ENCODE measurements at regions not wholly inside any gene's neighbourhood (a gene's known extent, or its start where the extent isn't known, plus 50 kb on each side); places are given as distances from the start of the nearest gene placed in this dataset.

DNA sequence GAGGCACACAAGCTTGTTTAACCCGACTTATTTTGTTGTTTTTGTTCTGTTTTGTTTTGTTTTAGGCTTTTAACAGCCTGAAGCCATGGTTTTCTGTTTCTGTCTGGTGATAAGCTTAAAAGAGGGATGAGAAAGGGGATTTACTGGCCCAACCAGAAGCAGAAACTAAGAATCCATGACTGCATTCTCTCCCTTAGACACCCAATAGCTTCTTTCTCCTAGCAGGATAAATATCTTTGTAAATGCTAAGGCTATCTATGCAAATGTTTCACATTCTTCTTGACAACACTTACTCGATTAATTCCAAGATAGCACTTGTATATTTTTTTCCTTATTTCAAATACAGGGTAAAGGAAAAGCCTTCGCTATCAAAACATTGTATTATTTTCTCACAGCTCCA lies 53.7 kb upstream of the SMAD1 start:
- no peak for DNase-seq (ENCODE audit: low read depth)

DNA sequence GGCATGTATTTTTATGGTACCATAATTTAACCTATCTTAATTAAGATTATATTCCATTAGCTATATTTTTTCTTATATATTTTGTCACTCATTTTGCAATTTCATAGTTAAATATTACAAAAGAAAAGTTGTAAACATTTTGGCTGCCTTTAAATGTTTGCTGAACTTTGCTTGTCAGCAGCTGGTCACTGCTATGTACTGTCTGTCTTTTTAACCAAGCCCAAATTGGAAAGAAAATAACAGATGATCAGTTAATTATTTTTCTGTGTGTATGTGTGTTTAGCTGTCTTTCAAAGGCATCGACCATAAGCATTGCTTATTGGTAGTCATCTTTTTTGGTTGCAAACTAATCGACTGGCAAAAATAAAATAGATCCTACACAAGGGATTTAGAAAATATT lies 54.4 kb upstream of the SMAD1 start:
- no peak for DNase-seq (ENCODE audit: low read depth)

DNA sequence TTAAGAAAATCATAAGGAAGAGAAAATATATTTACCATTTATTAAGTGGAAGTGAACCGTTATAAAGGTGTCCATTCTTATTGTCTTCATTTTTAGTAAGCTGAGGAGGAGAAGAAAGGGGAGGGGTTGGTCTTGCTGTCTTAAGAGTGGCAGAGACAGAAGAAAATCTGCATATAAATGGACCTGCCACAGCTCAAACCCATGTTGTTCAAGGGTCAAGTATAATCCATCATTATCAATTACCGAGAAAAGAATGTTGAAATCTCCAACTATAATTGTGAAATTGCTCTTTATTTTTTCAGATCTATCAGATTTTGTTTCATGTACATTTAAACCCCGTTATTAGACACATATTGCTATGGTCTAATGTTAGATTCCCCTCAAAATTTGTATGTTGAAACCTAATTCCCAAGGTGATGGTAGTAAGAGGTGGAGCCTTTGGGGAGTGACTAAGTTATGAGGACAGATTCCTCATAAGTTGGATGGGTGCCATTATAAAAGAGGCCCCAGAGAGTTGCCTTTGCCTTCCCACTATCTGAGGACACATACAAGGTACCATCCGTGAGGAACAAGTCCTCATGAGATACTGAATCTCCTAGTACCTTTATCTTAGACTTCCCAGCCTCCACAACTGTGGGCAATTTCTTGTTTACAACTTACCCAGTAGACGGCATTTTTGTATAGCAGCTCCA lies 58.5 kb upstream of the SMAD1 start:
- peak; percentile 3 for DNase-seq (ENCODE audit: low read depth)

- DNase-seq (ENCODE audit: low read depth): no peak
Observed at GRCh38 chr4:145420595-145421214, 60.9 kb upstream of the SMAD1 start.

DNA sequence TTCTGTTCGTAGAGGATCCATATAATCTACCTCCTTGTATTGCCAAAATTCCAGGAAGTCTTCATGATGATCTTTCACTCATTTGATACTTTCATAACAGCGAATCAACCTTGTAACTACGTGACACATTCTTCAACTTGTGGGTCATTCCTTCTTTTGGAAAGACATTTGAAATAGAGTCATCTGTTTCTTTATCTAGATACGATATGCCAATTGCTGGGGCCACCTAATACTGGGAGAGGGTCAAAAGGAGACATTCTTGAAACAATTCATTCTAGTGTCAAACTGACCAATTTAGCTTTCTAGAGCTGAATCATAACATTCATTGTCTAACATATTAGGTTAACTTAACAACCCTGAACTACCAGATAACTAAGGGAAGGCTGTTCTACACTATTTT lies 62.9 kb upstream of the SMAD1 start:
- no peak for DNase-seq (ENCODE audit: low read depth)

- no peak for DNase-seq (ENCODE audit: low read depth)
Observed at GRCh38 chr4:145417348-145418130, 64.1 kb upstream of the SMAD1 start.

DNA sequence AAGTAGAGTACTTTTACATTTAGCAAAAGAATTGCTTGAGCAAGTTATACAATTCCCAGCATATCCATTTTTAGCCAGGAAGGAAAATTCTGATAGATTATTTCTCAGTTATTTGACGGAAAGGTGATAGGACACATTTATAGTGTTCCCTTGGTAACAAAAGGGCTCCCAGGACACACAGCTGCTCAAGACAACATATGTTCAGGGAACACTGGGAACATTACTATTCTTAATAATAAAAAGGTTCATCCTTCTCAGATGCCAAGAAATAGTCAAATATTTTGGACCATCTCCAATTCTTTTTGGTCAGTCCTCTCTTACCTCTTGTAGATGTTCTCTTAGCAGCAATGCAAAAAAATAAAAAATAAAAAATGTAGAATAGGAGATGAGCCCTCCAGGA lies 66.8 kb upstream of the SMAD1 start:
- DNase-seq (ENCODE audit: low read depth): no peak

GRCh38 chr4:145414226-145414625 lies 67.4 kb upstream of the SMAD1 start:
- DNase-seq (ENCODE audit: low read depth): no peak

GRCh38 chr4:145406970-145407369 lies 74.7 kb upstream of the SMAD1 start:
- no peak for DNase-seq (ENCODE audit: low read depth)

DNA sequence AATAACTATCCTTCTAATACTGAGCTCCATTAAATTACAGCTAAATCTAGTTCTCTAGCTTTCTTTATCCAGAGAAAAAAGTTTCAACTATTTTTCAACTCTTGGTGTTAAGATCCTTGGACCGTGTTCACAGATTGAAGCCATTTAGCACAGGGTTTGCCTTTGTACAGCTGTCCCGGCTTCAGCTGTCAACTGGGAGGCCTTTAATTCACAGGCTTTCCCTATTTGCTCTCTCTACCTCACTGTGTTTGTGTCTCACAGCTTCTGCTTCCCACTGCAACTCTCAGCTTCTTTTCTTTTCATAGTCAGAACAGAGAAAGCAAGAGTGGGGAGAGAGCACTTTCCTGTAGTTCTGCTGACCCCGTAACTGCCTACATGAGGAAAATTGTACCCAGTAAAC lies 76.9 kb upstream of the SMAD1 start:
- DNase-seq (ENCODE audit: low read depth): no peak

DNA sequence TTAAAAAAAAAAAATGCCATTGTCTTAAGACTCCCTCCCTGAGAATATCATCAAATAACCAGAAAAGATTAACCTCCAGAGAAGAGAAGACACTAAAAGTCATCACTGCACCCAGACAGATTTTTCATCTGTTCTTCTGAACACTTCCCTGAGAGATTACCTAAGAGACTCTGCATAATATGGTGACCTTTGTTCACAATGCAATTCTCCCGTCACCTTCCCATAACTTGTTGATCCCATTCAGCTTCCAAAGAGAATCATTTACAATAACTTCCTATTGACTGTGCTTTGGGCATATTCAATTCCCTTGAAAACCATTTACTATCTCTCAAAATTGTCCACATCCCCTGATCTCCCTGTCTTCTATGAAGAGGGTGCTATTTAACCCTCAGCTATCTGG lies 85.1 kb upstream of the SMAD1 start:
- no peak for DNase-seq (ENCODE audit: low read depth)

DNA sequence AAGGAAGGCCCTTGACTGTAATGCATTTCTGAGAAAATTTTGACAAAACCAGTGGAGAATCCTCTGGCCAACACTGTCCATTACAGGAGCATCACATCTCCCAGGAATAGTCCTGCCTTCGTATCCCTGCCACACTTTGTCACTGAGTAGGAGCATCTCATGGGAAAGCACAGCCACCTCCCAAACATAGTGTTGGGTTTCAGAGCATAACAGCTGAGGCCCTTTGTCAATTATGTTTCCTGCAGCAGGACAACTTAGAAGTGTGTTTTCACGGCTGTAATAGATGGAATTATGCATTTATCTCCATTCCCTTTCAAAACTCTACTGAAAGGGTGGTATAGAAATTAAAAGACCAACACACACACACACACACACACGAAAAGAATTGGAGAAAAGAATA lies 91.1 kb upstream of the SMAD1 start:
- DNase-seq (ENCODE audit: low read depth): no peak

GRCh38 chr4:145389550-145389949 lies 92.1 kb upstream of the SMAD1 start:
- DNase-seq (ENCODE audit: low read depth): no peak

DNA sequence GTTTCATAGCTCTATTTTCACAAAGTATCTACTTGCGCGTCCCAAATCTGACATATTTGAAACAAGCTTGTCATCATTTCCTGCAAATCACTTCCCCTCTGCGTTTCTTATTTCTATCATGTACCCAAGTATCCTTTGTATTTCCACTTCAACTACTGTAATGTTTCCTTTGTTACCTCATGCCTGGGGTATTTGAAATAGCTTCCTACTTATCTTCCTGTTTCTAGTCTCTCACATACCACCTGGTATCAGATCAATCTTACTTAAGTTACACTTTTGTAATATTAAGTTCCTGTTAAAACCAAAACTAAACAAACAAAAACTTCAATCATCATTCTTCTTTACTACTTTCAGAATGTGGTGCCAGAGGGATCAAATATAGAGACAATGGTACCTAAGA lies 93.6 kb upstream of the SMAD1 start:
- no peak for DNase-seq (ENCODE audit: low read depth)

- DNase-seq (ENCODE audit: low read depth): no peak
Observed at GRCh38 chr4:145387079-145387478, 94.6 kb upstream of the SMAD1 start.

- no peak for DNase-seq (ENCODE audit: low read depth)
Observed at GRCh38 chr4:145381163-145381562, 100.5 kb upstream of the SMAD1 start.

DNA sequence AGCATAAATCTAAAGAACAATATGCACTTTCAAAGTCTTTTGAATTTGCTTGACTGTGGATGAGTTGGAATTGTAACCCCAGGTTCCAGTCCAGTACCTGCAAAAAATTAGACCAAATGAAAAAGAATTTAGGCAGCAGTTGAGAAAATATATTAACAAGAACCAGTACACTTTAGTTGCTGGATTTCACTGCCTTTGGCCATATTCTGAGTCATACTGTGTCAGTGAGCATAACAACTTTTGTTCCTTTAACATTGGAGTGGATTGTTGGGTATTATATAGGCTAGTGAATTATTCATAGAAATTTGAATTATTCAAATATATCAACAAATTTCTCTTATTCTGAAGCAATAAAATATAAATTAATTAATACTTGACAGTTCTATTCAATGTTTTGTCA lies 101.5 kb upstream of the SMAD1 start:
- DNase-seq (ENCODE audit: low read depth): no peak

DNA sequence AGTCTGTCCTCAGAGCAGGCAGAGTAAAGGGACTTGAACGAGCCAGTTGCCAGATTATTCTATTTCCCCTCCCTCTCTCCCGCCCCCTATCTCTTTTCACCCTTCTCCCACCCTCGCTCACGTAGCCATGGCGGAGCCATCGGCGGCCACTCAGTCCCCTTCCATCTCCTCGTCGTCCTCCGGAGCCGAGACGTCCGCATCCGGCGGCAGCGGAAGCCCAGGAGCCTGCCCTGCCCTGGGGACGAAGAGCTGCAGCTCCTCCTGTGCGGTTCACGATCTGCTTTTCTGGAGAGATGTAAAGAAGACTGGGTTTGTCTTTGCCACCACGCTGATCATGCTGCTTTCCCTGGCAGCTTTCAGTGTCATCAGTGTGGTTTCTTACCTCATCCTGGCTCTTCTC lies 106.2 kb upstream of the SMAD1 start:
- DNase-seq (ENCODE audit: low read depth): no peak

DNA sequence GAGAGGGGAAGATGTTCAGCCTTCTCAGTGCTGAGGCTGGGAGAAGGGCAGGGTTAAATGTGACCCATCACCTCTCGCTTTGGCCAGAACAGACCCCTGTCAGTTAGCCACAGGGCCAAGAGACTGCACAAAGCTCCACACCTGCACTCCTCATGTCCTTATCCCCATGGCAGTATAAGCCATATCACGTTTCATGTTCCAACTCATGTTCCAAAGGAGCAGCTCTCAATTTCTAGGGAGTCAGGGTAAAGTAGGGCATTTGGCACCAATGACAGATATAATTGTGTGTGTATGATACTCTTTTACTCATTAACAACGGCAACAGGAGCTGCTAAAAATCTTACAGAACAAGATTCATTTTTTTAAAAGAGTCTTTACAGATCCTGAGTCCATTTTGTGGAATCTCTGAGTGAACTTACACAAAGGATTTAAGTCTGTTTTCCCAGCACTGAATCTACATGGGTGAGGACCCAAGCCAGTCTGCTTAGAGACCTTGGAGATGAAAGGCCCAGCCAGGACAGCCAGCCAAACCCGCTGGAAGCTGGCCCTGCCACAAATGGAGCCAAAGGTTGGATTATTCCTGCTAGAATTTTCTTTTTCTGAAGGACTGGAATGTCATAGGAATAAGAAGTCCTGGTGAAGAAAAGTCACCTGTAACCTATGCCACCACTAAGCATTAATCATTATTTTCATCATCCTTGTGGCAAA lies 129.1 kb upstream of the SMAD1 start:
- DNase-seq (ENCODE audit: low read depth): no peak

DNA sequence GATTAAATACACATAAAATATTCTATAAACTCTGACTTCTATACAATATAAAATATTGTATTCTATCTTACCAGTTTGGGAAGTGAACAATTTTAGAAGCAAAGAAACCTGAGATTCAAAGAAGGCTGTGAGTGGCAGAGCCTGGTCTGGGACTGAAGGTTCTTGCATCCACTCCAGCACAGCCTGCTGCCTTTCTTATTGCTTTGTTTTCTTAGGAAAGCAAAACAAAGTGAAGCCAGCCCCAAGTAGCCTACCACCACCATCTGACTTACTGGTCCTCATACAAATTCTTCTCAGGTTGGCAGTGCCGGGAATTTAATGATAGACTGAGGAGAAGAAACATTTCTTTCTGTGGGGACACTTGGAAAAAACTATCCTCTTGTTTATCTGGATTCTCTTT lies 129.7 kb upstream of the SMAD1 start:
- DNase-seq (ENCODE audit: low read depth): no peak

- DNase-seq (ENCODE audit: low read depth): no peak
Observed at GRCh38 chr4:145351162-145351561, 130.5 kb upstream of the SMAD1 start.

DNA sequence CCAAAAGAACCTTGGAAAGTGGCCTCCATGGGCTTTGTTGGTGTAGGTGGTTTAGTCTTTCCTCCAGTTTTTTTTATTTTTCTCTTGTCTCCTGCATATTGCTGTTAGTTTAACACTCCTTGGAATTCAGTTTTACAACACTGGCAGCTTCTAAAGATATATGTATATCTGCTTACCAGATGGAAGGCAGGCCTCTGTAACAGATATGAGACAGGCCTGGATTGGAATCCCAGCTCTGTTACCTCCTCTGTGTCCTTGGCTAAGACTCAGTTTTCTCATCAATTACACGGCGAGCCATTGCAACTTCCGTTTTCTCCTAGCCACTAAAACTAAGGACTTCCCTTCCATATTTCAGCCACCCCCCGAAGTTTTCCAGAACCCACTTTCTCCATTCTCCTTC lies 133.4 kb upstream of the SMAD1 start:
- DNase-seq (ENCODE audit: low read depth): no peak

DNA sequence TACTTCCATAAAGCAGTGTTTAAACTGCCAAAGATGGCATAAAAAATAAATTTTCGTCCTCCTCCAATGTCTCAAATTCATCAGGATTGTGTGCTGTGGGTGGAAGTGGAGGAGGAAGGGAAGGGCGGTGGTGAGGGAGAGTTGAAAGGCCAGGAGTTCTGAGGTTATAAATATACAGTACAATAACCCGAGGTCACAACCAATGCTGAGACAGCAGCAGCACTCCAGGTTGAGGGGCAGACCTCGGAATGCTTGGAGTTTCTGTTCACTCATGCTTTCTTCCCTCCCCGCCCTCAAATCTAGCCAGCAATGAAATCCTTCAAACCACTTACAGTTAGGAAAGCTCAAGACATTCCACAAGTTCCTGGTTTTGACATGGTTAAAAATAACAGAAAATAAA lies 134.0 kb upstream of the SMAD1 start:
- DNase-seq (ENCODE audit: low read depth): no peak

Data from M059J (cell line).